HG03571 (cell line): ENCODE measurements at regions not wholly inside any gene's neighbourhood (a gene's known extent, or its start where the extent isn't known, plus 50 kb on each side); places are given as distances from the start of the nearest gene placed in this dataset.
A peak's percentile ranks its signal among the peaks of the same experiment; 100 is the strongest.

Experiments used
- ATAC-seq: cut with Tn5 transposase; IDR thresholded peaks from one replicate; pipeline ENCODE4 v1.9.1; 2021; ENCODE audit not compliant: unreplicated experiment

- ATAC-seq: no peak
Measured at GRCh38 chr18:41756141-41756540, 198.9 kb upstream of the PIK3C3 start.

- ATAC-seq: no peak
Measured at GRCh38 chr18:41754332-41754731, 200.7 kb upstream of the PIK3C3 start.

GRCh38 chr18:41753826-41754225, 201.2 kb upstream of the PIK3C3 start:
- no peak for ATAC-seq

- ATAC-seq: no peak
Measured at GRCh38 chr18:41752826-41753225, 202.2 kb upstream of the PIK3C3 start.

- ATAC-seq: no peak
Measured at GRCh38 chr18:41751652-41752051, 203.4 kb upstream of the PIK3C3 start.

- no peak for ATAC-seq
Measured at GRCh38 chr18:41751161-41751560, 203.9 kb upstream of the PIK3C3 start.

GRCh38 chr18:41747723-41748242, 207.3 kb upstream of the PIK3C3 start:
- no peak for ATAC-seq

GRCh38 chr18:41745166-41746049, 209.6 kb upstream of the PIK3C3 start:
- ATAC-seq: peak; percentile 62

- no peak for ATAC-seq
Measured at GRCh38 chr18:41744421-41745030, 210.5 kb upstream of the PIK3C3 start.

- ATAC-seq: no peak
Measured at GRCh38 chr18:41737218-41737617, 217.8 kb upstream of the PIK3C3 start.

- no peak for ATAC-seq
Measured at GRCh38 chr18:41734917-41735316, 220.1 kb upstream of the PIK3C3 start.

- no peak for ATAC-seq
Measured at GRCh38 chr18:41732356-41732755, 222.7 kb upstream of the PIK3C3 start.

- ATAC-seq: no peak
Measured at GRCh38 chr18:41731884-41732283, 223.2 kb upstream of the PIK3C3 start.

- ATAC-seq: no peak
Measured at GRCh38 chr18:41724195-41724594, 230.8 kb upstream of the PIK3C3 start.

- ATAC-seq: no peak
Measured at GRCh38 chr18:41721103-41721790, 233.8 kb upstream of the PIK3C3 start.

- no peak for ATAC-seq
Measured at GRCh38 chr18:41720226-41720625, 234.8 kb upstream of the PIK3C3 start.

- ATAC-seq: no peak
Measured at GRCh38 chr18:41719808-41720207, 235.2 kb upstream of the PIK3C3 start.

GRCh38 chr18:41714872-41715271, 240.2 kb upstream of the PIK3C3 start:
- ATAC-seq: no peak

- ATAC-seq: no peak
Measured at GRCh38 chr18:41713969-41714825, 240.8 kb upstream of the PIK3C3 start.

- no peak for ATAC-seq
Measured at GRCh38 chr18:41706301-41706700, 248.7 kb upstream of the PIK3C3 start.
